Mucosa of gallbladder (tissue), 1 donor: ENCODE measurements at regions not wholly inside any gene's neighbourhood (a gene's known extent, or its start where the extent isn't known, plus 50 kb on each side); places are given as distances from the start of the nearest gene placed in this dataset.
"Not testable (repeated sequence)": the region's sequence is repeated elsewhere in the genome, so short reads cannot be mapped to it uniquely, and the experiment has no call there.

Experiments used
- DNase-seq: peaks from one replicate; pipeline ENCODE4 v3.0.0-alpha.2; 2020; ENCODE audit warnings: low spot score
- donor health status: DM: no; HTN: no; CAD: no.

- no peak for DNase-seq
Measured at GRCh38 chr14:43411841-43412240, 1095.2 kb downstream of the FSCB start.

GRCh38 chr14:43410631-43411030, 1096.5 kb downstream of the FSCB start:
- no peak for DNase-seq

GRCh38 chr14:43408472-43408871, 1098.6 kb downstream of the FSCB start:
- DNase-seq, result no peak

- DNase-seq, result no peak
Measured at GRCh38 chr14:43407706-43408105, 1099.4 kb downstream of the FSCB start.

GRCh38 chr14:43406931-43407330, 1100.2 kb downstream of the FSCB start:
- no peak for DNase-seq

- no peak for DNase-seq
Measured at GRCh38 chr14:43399289-43399688, 1107.8 kb downstream of the FSCB start.

- not testable (repeated sequence) for DNase-seq
Measured at GRCh38 chr14:43370565-43370896, 1136.6 kb downstream of the FSCB start.

GRCh38 chr14:43369710-43370564, 1137.1 kb downstream of the FSCB start:
- DNase-seq, result no peak

GRCh38 chr14:43362586-43362985, 1144.5 kb downstream of the FSCB start:
- no peak for DNase-seq

GRCh38 chr14:43361751-43362150, 1145.3 kb downstream of the FSCB start:
- no peak for DNase-seq

GRCh38 chr14:43360239-43360638, 1146.8 kb downstream of the FSCB start:
- no peak for DNase-seq

GRCh38 chr14:43359317-43359716, 1147.8 kb downstream of the FSCB start:
- no peak for DNase-seq

GRCh38 chr14:43356979-43357545, 1150.0 kb downstream of the FSCB start:
- DNase-seq, result no peak

- no peak for DNase-seq
Measured at GRCh38 chr14:43356382-43356781, 1150.7 kb downstream of the FSCB start.

GRCh38 chr14:43341921-43342320, 1165.2 kb downstream of the FSCB start:
- DNase-seq, result no peak

GRCh38 chr14:43338713-43339112, 1168.4 kb downstream of the FSCB start:
- DNase-seq, result no peak

GRCh38 chr14:43336351-43336750, 1170.7 kb downstream of the FSCB start:
- no peak for DNase-seq

- not testable (repeated sequence) for DNase-seq
Measured at GRCh38 chr14:43326501-43327407, 1180.3 kb downstream of the FSCB start.

- no peak for DNase-seq
Measured at GRCh38 chr14:43316427-43316826, 1190.7 kb downstream of the FSCB start.

GRCh38 chr14:43313719-43314118, 1193.4 kb downstream of the FSCB start:
- DNase-seq, result no peak

- no peak for DNase-seq
Measured at GRCh38 chr14:43308421-43309110, 1198.5 kb downstream of the FSCB start.

- no peak for DNase-seq
Measured at GRCh38 chr14:43307836-43308235, 1199.2 kb downstream of the FSCB start.
